C4-2B (cell line): ENCODE measurements at regions not wholly inside any gene's neighbourhood (a gene's known extent, or its start where the extent isn't known, plus 50 kb on each side); places are given as distances from the start of the nearest gene placed in this dataset.
"Not testable (repeated sequence)": the region's sequence is repeated elsewhere in the genome, so short reads cannot be mapped to it uniquely, and the experiment has no call there.

ENCODE experiments used
- H3K27ac ChIP-seq: fragments of 450-650 bp; 2 replicates; pipeline ENCODE4 v1.5.1; 2017
- CTCF ChIP-seq: fragments of 450-650 bp; conservative IDR thresholded peaks from 2 replicates; pipeline ENCODE4 v1.5.1; 2017; ENCODE audit warnings: mild to moderate bottlenecking
- ZFX ChIP-seq: fragments of 450-650 bp; IDR thresholded peaks from 2 replicates; pipeline ENCODE4 v1.6.1; 2017

GRCh38 chr2:34215174-34215573 is 616.1 kb upstream of the FAM98A start:
- no peak for TF ChIP-seq ZFX
- no peak for TF ChIP-seq CTCF

GRCh38 chr2:34210382-34210781 is 611.3 kb upstream of the FAM98A start:
- not testable (repeated sequence) for H3K27ac ChIP-seq

More at GRCh38 chr2:34215174-34215573, 616.1 kb upstream of the FAM98A start:
- no peak overlapping the region for H3K27ac ChIP-seq

GRCh38 chr2:34204560-34204959 is 605.5 kb upstream of the FAM98A start:
- TF ChIP-seq ZFX, result no peak
- TF ChIP-seq CTCF, result no peak
- H3K27ac ChIP-seq, result no peak overlapping the region

GRCh38 chr2:34201099-34201498 is 602.0 kb upstream of the FAM98A start:
- no peak for TF ChIP-seq ZFX
- TF ChIP-seq CTCF, result no peak
- H3K27ac ChIP-seq, result no peak overlapping the region

GRCh38 chr2:34199971-34200370 is 600.9 kb upstream of the FAM98A start:
- H3K27ac ChIP-seq, result no peak overlapping the region
- TF ChIP-seq ZFX, result no peak
- TF ChIP-seq CTCF, result no peak

GRCh38 chr2:34193164-34193563 is 594.1 kb upstream of the FAM98A start:
- no peak overlapping the region for H3K27ac ChIP-seq
- TF ChIP-seq ZFX (no peak), CTCF (no peak)

GRCh38 chr2:34188464-34189303 is 589.6 kb upstream of the FAM98A start:
- TF ChIP-seq ZFX (no peak), CTCF (no peak)
- no peak overlapping the region for H3K27ac ChIP-seq

- no peak for TF ChIP-seq CTCF
- no peak for TF ChIP-seq ZFX
- H3K27ac ChIP-seq, result no peak overlapping the region
These were observed 580.4 kb upstream of the FAM98A start for GRCh38 chr2:34179511-34179910.
